CD14-positive monocyte (primary cell): ENCODE measurements at regions not wholly inside any gene's neighbourhood (a gene's known extent, or its start where the extent isn't known, plus 50 kb on each side); places are given as distances from the start of the nearest gene placed in this dataset.

Source experiments
- DNase-seq, 3 donors: peaks; one replicate each; pipeline ENCODE4 v3.0.0-alpha.2; 2011 to 2022
- H2AFZ ChIP-seq: 2 replicates; pipeline ENCODE4 v1.6.0; 2012; ENCODE audit warnings: mild to moderate bottlenecking, low read depth, low read length, inconsistent platforms; ENCODE audit not compliant: insufficient read depth, poor library complexity, severe bottlenecking
- H3K27ac ChIP-seq, 2 donors: 1 replicate in 1 of 2; 2 replicates in 1 of 2; pipeline ENCODE4 v1.5.1; 2012 to 2013; ENCODE audit warnings: low read length in 2 of 2, control low read depth in 1 of 2, inconsistent platforms in 1 of 2, low read depth in 1 of 2, mild to moderate bottlenecking in 1 of 2
- H3K27me3 ChIP-seq, 2 donors: one replicate each; pipeline versions ENCODE4 v1.6.0 to v1.6.1; 2011 to 2013; ENCODE audit warnings: low read length in 2 of 2; ENCODE audit not compliant: control insufficient read depth in 2 of 2, insufficient read depth in 2 of 2
- H3K36me3 ChIP-seq, 2 donors: replicated peaks in 1 of 2; 1 replicate in 1 of 2; 2 replicates in 1 of 2; pipeline versions ENCODE4 v1.5.1 to v1.6.1; 2012 to 2013; ENCODE audit warnings: low read length in 2 of 2, control low read depth in 1 of 2, inconsistent platforms in 1 of 2, mild to moderate bottlenecking in 1 of 2; ENCODE audit not compliant: insufficient read depth in 2 of 2, control insufficient read depth in 1 of 2
- H3K4me1 ChIP-seq, 2 donors: 1 replicate in 1 of 2; 2 replicates in 1 of 2; pipeline versions ENCODE4 v1.5.1 to v1.6.1; 2012 to 2013; ENCODE audit warnings: low read length in 2 of 2, control low read depth in 1 of 2, inconsistent platforms in 1 of 2, mild to moderate bottlenecking in 1 of 2, moderate library complexity in 1 of 2; ENCODE audit not compliant: insufficient read depth in 2 of 2, control insufficient read depth in 1 of 2
- H3K4me2 ChIP-seq: replicated peaks from 2 replicates; pipeline ENCODE3; 2012; ENCODE audit warnings: low read length, moderate library complexity, mild to moderate bottlenecking; ENCODE audit not compliant: poor library complexity, severe bottlenecking; ENCODE audit errors: extremely low read depth
- H3K4me3 ChIP-seq, 3 experiments: fragments of 200-600 bp in 1 of 3; sonication (generic) in 1 of 3; replicated peaks in 1 of 3; 1 replicate in 2 of 3; 2 replicates in 1 of 3; pipeline ENCODE4 v1.5.1; 2011 to 2013; ENCODE audit warnings: low read length in 3 of 3, mild to moderate bottlenecking in 3 of 3, control low read depth in 2 of 3, low read depth in 2 of 3, inconsistent platforms in 1 of 3, moderate library complexity in 1 of 3
- H3K79me2 ChIP-seq: 2 replicates; pipeline ENCODE4 v1.6.0; 2012; ENCODE audit warnings: mild to moderate bottlenecking, control low read depth, inconsistent platforms, low read length, moderate library complexity; ENCODE audit not compliant: insufficient read depth
- H3K9ac ChIP-seq: 2 replicates; pipeline ENCODE4 v1.6.0; 2017; ENCODE audit warnings: low read length, mild to moderate bottlenecking; ENCODE audit not compliant: insufficient read depth, poor library complexity, severe bottlenecking
- H3K9me3 ChIP-seq, 2 donors: replicated peaks in 1 of 2; 1 replicate in 1 of 2; 2 replicates in 1 of 2; pipeline versions ENCODE4 v1.5.1 to v1.6.1; 2012 to 2013; ENCODE audit warnings: low read length in 2 of 2, control low read depth in 1 of 2; ENCODE audit not compliant: control insufficient read depth in 1 of 2, insufficient read depth in 1 of 2
- H4K20me1 ChIP-seq: 2 replicates; pipeline ENCODE4 v1.6.0; 2012; ENCODE audit warnings: mild to moderate bottlenecking, low read length, control low read depth, moderate library complexity; ENCODE audit not compliant: insufficient read depth
- H3K27ac Mint-ChIP-seq, 7 donors: one replicate each; pipeline ENCODE4 v1.8.0; 2020; ENCODE audit warnings: mild to moderate bottlenecking in 7 of 7, mixed read lengths in 7 of 7, moderate library complexity in 6 of 7, inconsistent platforms in 2 of 7
- H3K27me3 Mint-ChIP-seq, 3 donors: one replicate each; pipeline ENCODE4 v1.8.0; 2021 to 2022; ENCODE audit warnings: low read depth in 3 of 3, mild to moderate bottlenecking in 3 of 3, mixed read lengths in 3 of 3, moderate library complexity in 3 of 3, inconsistent platforms in 1 of 3
- H3K36me3 Mint-ChIP-seq, 2 donors: one replicate each; pipeline ENCODE4 v1.8.0; 2020; ENCODE audit warnings: mixed read lengths in 2 of 2, inconsistent platforms in 1 of 2, mild to moderate bottlenecking in 1 of 2
- H3K4me1 Mint-ChIP-seq: one replicate; pipeline ENCODE4 v1.8.0; 2020; ENCODE audit warnings: mild to moderate bottlenecking, mixed read lengths
- H3K4me3 Mint-ChIP-seq, 2 donors: one replicate each; pipeline ENCODE4 v1.8.0; 2020; ENCODE audit warnings: mild to moderate bottlenecking in 2 of 2, mixed read lengths in 2 of 2, moderate library complexity in 1 of 2
- H3K9me3 Mint-ChIP-seq, 7 donors: one replicate each; pipeline ENCODE4 v1.8.0; 2020 to 2022; ENCODE audit warnings: mixed read lengths in 7 of 7, mild to moderate bottlenecking in 6 of 7, moderate library complexity in 6 of 7, inconsistent platforms in 2 of 7
- WGBS: methylation state at CpG from one replicate; pipeline ENCODE4 v1.1.5; 2013; ENCODE audit warnings: missing lambda C conversion rate; ENCODE audit not compliant: insufficient coverage; 5-methylcytosine and 5-hydroxymethylcytosine counted together
- intact Hi-C, 2 donors: fragments of 100-400 bp; cut with micrococcal nuclease; formaldehyde crosslinking; loops; one replicate each; pipeline versions ENCODE4 v1.15.0 to v1.15.1; 2023
- TF ChIP-seq, protein P1 (sequence below): fragments of 200-600 bp; IDR thresholded peaks from one replicate; pipeline ENCODE4 v1.8.0; 2022; ENCODE audit warnings: antibody characterized with exemption, mild to moderate bottlenecking

DNA sequence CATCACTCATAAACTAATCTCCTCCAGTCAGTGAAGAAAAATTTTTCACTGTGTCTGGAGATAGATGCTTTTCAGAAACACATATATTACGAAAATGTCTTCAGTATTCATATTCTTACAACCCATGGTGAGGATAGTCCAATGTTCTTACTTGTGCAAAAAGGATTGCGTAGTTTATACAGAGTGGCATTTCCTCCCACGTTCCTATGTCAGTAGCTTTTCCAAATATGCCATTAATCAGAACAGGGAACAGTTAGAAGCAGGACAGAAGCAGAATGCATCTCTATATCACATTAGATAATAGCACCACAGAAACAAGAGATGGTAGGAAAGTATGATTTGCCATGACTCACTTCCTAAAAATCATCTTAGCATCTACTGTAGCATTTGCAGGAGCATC, 282.9 kb downstream of the SLITRK5 start:
- H3K27me3 Mint-ChIP-seq: no peaks in the 10 kb centered on the region

DNA sequence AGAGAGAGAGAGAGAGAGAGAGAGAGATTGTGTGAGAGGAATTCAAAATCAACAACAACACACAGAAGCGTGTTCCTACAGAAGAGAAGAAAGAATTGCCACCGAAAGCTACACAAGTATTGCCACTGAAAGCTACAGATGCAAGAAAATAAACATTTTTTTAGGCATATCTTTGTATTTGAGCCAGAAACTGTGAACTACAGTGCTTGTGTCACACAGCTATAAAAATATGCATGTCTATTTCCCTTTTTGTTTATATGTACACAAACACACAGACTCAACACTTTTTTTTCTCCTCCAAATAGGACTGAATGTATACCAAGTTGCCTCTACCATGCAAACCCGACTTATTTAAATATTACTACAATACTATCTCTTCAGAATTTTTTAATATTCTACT, 290.4 kb downstream of the SLITRK5 start:
- Mint-ChIP-seq H3K4me1 (no peaks in the 10 kb centered on the region), H3K27me3 (no peaks in the 10 kb centered on the region), H3K9me3 (peaks cover 0 to 5% (median 0%) of the 10 kb centered on the region in 7 donors), H3K36me3 (no peaks in the 10 kb centered on the region), H3K27ac (no peak overlapping the region), H3K4me3 (no peak overlapping the region)
- Histone ChIP-seq H3K36me3 (no peaks in the 10 kb centered on the region), H3K9me3 (no peaks in the 10 kb centered on the region), H2AFZ (no peak overlapping the region), H3K4me1 (no peaks in the 10 kb centered on the region), H4K20me1 (no peaks in the 10 kb centered on the region), H3K4me3 (no peak overlapping the region), H3K27me3 (no peaks in the 10 kb centered on the region), H3K27ac (no peak overlapping the region), H3K79me2 (no peaks in the 10 kb centered on the region), H3K9ac (no peak overlapping the region), H3K4me2 (no peak overlapping the region)
- no peak for DNase-seq
- TF ChIP-seq, protein P1, sequence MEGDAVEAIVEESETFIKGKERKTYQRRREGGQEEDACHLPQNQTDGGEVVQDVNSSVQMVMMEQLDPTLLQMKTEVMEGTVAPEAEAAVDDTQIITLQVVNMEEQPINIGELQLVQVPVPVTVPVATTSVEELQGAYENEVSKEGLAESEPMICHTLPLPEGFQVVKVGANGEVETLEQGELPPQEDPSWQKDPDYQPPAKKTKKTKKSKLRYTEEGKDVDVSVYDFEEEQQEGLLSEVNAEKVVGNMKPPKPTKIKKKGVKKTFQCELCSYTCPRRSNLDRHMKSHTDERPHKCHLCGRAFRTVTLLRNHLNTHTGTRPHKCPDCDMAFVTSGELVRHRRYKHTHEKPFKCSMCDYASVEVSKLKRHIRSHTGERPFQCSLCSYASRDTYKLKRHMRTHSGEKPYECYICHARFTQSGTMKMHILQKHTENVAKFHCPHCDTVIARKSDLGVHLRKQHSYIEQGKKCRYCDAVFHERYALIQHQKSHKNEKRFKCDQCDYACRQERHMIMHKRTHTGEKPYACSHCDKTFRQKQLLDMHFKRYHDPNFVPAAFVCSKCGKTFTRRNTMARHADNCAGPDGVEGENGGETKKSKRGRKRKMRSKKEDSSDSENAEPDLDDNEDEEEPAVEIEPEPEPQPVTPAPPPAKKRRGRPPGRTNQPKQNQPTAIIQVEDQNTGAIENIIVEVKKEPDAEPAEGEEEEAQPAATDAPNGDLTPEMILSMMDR: no peak
- no CpG with 5 or more reads among the region's 3 CpGs for WGBS
- intact Hi-C loops: no loop called here

More for the DNA sequence above, 282.9 kb downstream of the SLITRK5 start:
- H3K27ac ChIP-seq: no peak overlapping the region
- no peaks in the 10 kb centered on the region for H3K27me3 ChIP-seq
- no peak overlapping the region for H3K4me3 Mint-ChIP-seq
- H3K9me3 Mint-ChIP-seq: peaks cover 0 to 6% (median 0%) of the 10 kb centered on the region in 7 donors
- no peak for DNase-seq
- no peaks in the 10 kb centered on the region for H3K36me3 ChIP-seq
- peaks cover 0 to 2% of the 10 kb centered on the region in 2 donors for H3K9me3 ChIP-seq
- no peaks in the 10 kb centered on the region for H3K4me1 Mint-ChIP-seq
- WGBS: no CpG with 5 or more reads among the region's 3 CpGs
- H3K4me2 ChIP-seq: no peak overlapping the region
- no peaks in the 10 kb centered on the region for H3K79me2 ChIP-seq
- intact Hi-C loops: no loop called here
- H3K9ac ChIP-seq: no peak overlapping the region
- no peaks in the 10 kb centered on the region for H3K36me3 Mint-ChIP-seq
- H4K20me1 ChIP-seq: no peaks in the 10 kb centered on the region
- no peak overlapping the region for H3K4me3 ChIP-seq
- no peak overlapping the region for H3K27ac Mint-ChIP-seq
- no peak overlapping the region for H2AFZ ChIP-seq
- no peaks in the 10 kb centered on the region for H3K4me1 ChIP-seq
- TF ChIP-seq, protein P1: no peak
